HCT116 (cell line): ENCODE measurements at regions not wholly inside any gene's neighbourhood (a gene's known extent, or its start where the extent isn't known, plus 50 kb on each side); places are given as distances from the start of the nearest gene placed in this dataset.

Experiments
- ATAC-seq: fragments of 200-7000 bp; cut with Tn5 transposase; 2 replicates; pipeline ENCODE4 v1.9.1; 2020; ENCODE audit warnings: mild to moderate bottlenecking, moderate library complexity
- BruUV-seq: library from RNA; stranded (reverse); fragments of 400-500 nt; replicated peaks from 2 replicates; lab custom pipeline; 2021; lab: Mats Ljungman, UMichigan
- CTCF ChIA-PET: fragments of 300-600 bp; sonication (Branson Sonifier 250); formaldehyde crosslinking; loops from one replicate; lab custom pipeline; 2021; ENCODE audit warnings: antibody characterized with exemption; lab: Charles Lee
- POLR2A ChIA-PET: fragments of 300-600, 350-600 bp; sonication (Branson Sonifier 250); formaldehyde crosslinking; loops from one replicate; lab custom pipeline; 2021; ENCODE audit warnings: antibody characterized with exemption; lab: Charles Lee
- RAD21 ChIA-PET, 2 experiments: fragments of 300-600 bp; sonication (Branson Sonifier 250); formaldehyde crosslinking; loops; one replicate each; lab custom pipeline; 2023; ENCODE audit warnings: low total read pairs in 2 of 2; ENCODE audit not compliant: uncharacterized antibody in 2 of 2, unreplicated experiment in 2 of 2, low non-redundant PET in 1 of 2; lab: Charles Lee
- DNase-seq: peaks from one replicate; pipeline ENCODE4 v3.0.0-alpha.2; 2010; ENCODE audit warnings: low read depth, low spot score
- H2AFZ ChIP-seq: fragments of 200-600 bp; shearing (Covaris generic), sonication (generic); 2 replicates; pipeline ENCODE4 v1.6.1; 2017; ENCODE audit warnings: low read depth, mixed run types, mixed read lengths, antibody characterized with exemption, low read length; ENCODE audit not compliant: poor library complexity, severe bottlenecking
- H3K27ac ChIP-seq: 2 replicates; pipeline ENCODE4 v1.5.1; 2012; ENCODE audit warnings: low read depth, low read length
- H3K27me3 ChIP-seq: fragments of 200-600 bp; sonication (generic); 2 replicates; pipeline ENCODE4 v1.6.1; 2016; ENCODE audit warnings: mixed run types, low read length, mixed read lengths; ENCODE audit not compliant: insufficient read depth
- H3K36me3 ChIP-seq, 2 experiments: fragments of 200-500 bp in 1 of 2; fragments of 200-600 bp in 1 of 2; sonication (Bioruptor generic) in 1 of 2; sonication (generic) in 1 of 2; 2 replicates each; pipeline versions ENCODE4 v1.5.1 to v1.6.1; 2014 to 2016; ENCODE audit warnings: low read length in 2 of 2, inconsistent platforms in 1 of 2, mixed read lengths in 1 of 2, mixed run types in 1 of 2; ENCODE audit not compliant: insufficient read depth in 2 of 2, control insufficient read depth in 1 of 2
- H3K4me1 ChIP-seq, 2 experiments: fragments of 200-600 bp in 1 of 2; sonication (generic) in 1 of 2; 2 replicates each; pipeline versions ENCODE4 v1.5.1 to v1.6.1; 2012 to 2017; ENCODE audit warnings: low read length in 2 of 2, inconsistent platforms in 1 of 2, mild to moderate bottlenecking in 1 of 2, mixed read lengths in 1 of 2, mixed run types in 1 of 2, moderate library complexity in 1 of 2; ENCODE audit not compliant: insufficient read depth in 2 of 2, control insufficient read depth in 1 of 2
- H3K4me2 ChIP-seq: fragments of 200-600 bp; sonication (generic); 2 replicates; pipeline ENCODE4 v1.6.1; 2017; ENCODE audit warnings: mixed run types, low read length, mixed read lengths
- H3K4me3 ChIP-seq, 2 experiments: fragments of 200-600 bp in 1 of 2; sonication (generic) in 1 of 2; replicated peaks in 1 of 2; 2 replicates each; pipeline ENCODE4 v1.5.1; 2011 to 2016; ENCODE audit warnings: low read length in 2 of 2, control low read depth in 1 of 2, low read depth in 1 of 2, mild to moderate bottlenecking in 1 of 2, mixed read lengths in 1 of 2, mixed run types in 1 of 2
- H3K79me2 ChIP-seq: fragments of 200-600 bp; sonication (generic); 2 replicates; pipeline ENCODE4 v1.6.1; 2017; ENCODE audit warnings: mild to moderate bottlenecking, mixed run types, low read length, moderate library complexity, mixed read lengths; ENCODE audit not compliant: insufficient read depth
- H3K9ac ChIP-seq: fragments of 200-600 bp; sonication (generic); 2 replicates; pipeline ENCODE4 v1.6.1; 2016; ENCODE audit warnings: low read length, mixed read lengths
- H3K9me2 ChIP-seq: fragments of 200-600 bp; sonication (generic), shearing (Covaris generic); 2 replicates; pipeline ENCODE4 v1.6.1; 2017; ENCODE audit warnings: mixed run types, mild to moderate bottlenecking, moderate library complexity; ENCODE audit not compliant: insufficient read depth
- H3K9me3 ChIP-seq, 2 experiments: fragments of 200-500 bp in 1 of 2; fragments of 200-600 bp in 1 of 2; sonication (Bioruptor generic) in 1 of 2; sonication (generic) in 1 of 2; 2 replicates each; pipeline ENCODE4 v1.6.1; 2014 to 2017; ENCODE audit warnings: low read length in 2 of 2, mixed read lengths in 2 of 2, inconsistent platforms in 1 of 2, low read depth in 1 of 2, mild to moderate bottlenecking in 1 of 2, mixed run types in 1 of 2, moderate library complexity in 1 of 2; ENCODE audit not compliant: control insufficient read depth in 1 of 2, insufficient read depth in 1 of 2
- H4K20me1 ChIP-seq: fragments of 200-600 bp; sonication (generic), shearing (Covaris generic); 2 replicates; pipeline ENCODE4 v1.6.1; 2017; ENCODE audit warnings: mixed run types, mild to moderate bottlenecking, moderate library complexity; ENCODE audit not compliant: insufficient read depth
- CBX3 ChIP-seq: IDR thresholded peaks from 2 replicates; pipeline ENCODE4 v1.6.1; 2012; ENCODE audit warnings: low read depth
- CEBPB ChIP-seq: IDR thresholded peaks from 2 replicates; pipeline ENCODE4 v1.6.1; 2012; ENCODE audit warnings: low read depth
- ELF1 ChIP-seq: IDR thresholded peaks from 2 replicates; pipeline ENCODE4 v1.6.1; 2012; ENCODE audit warnings: low read depth, borderline replicate concordance
- EZH2 ChIP-seq: fragments of 200-600 bp; sonication (generic); IDR thresholded peaks from 2 replicates; pipeline ENCODE4 v1.6.1; 2017; ENCODE audit warnings: antibody characterized with exemption, mixed run types
- EZH2phosphoT487 ChIP-seq: fragments of 200-600 bp; IDR thresholded peaks from 2 replicates; pipeline ENCODE4 v1.6.1; 2018; ENCODE audit warnings: antibody characterized with exemption, borderline replicate concordance
- FOSL1 ChIP-seq: IDR thresholded peaks from 2 replicates; pipeline ENCODE4 v1.6.1; 2012; ENCODE audit warnings: low read depth
- JUND ChIP-seq: IDR thresholded peaks from 2 replicates; pipeline ENCODE4 v1.6.1; 2012
- POLR2A ChIP-seq: IDR thresholded peaks from 2 replicates; pipeline ENCODE4 v1.7.0; 2011; ENCODE audit warnings: borderline replicate concordance; ENCODE audit not compliant: insufficient read depth, insufficient read length; ENCODE audit errors: extremely low read depth
- POLR2AphosphoS5 ChIP-seq: IDR thresholded peaks from 2 replicates; pipeline ENCODE4 v1.6.1; 2011; ENCODE audit warnings: mild to moderate bottlenecking, low read depth, low read length, moderate library complexity
- RAD21 ChIP-seq: IDR thresholded peaks from 2 replicates; pipeline ENCODE4 v1.6.1; 2012; ENCODE audit warnings: low read depth, mild to moderate bottlenecking
- SIN3A ChIP-seq: IDR thresholded peaks from 2 replicates; pipeline ENCODE4 v1.6.1; 2012; ENCODE audit warnings: low read depth
- SP1 ChIP-seq: IDR thresholded peaks from 2 replicates; pipeline ENCODE4 v1.6.1; 2012; ENCODE audit warnings: low read depth
- SRF ChIP-seq: IDR thresholded peaks from 2 replicates; pipeline ENCODE4 v1.6.1; 2012; ENCODE audit warnings: low read depth
- TCF7L2 ChIP-seq: IDR thresholded peaks from 2 replicates; pipeline ENCODE4 v1.7.0; 2011; ENCODE audit warnings: borderline replicate concordance, inconsistent platforms; ENCODE audit not compliant: insufficient read depth, insufficient read length; ENCODE audit errors: extremely low read depth
- ZFX ChIP-seq: fragments of 450-650 bp; IDR thresholded peaks from 2 replicates; pipeline ENCODE4 v1.6.1; 2017
- ZNF274 ChIP-seq: fragments of 200-500 bp; sonication (Bioruptor generic); IDR thresholded peaks from 2 replicates; pipeline ENCODE4 v1.6.1; 2014; ENCODE audit warnings: mild to moderate bottlenecking, low read depth, low read length, inconsistent platforms
- intact Hi-C: fragments of 100-400 bp; cut with micrococcal nuclease; formaldehyde crosslinking; loops from 2 replicates; pipeline ENCODE4 v1.10.0; 2022
- TF ChIP-seq, protein P1 (sequence below): IDR thresholded peaks from 2 replicates; pipeline ENCODE4 v1.6.1; 2012
- TF ChIP-seq, protein P2 (sequence below): IDR thresholded peaks from 2 replicates; pipeline ENCODE4 v1.6.1; 2012
- TF ChIP-seq, protein P3 (sequence below): IDR thresholded peaks from 2 replicates; pipeline ENCODE4 v1.6.1; 2011; ENCODE audit warnings: mild to moderate bottlenecking, low read length, moderate library complexity; ENCODE audit not compliant: insufficient replicate concordance; ENCODE audit errors: extremely low read depth
- TF ChIP-seq, protein P4 (sequence below): IDR thresholded peaks from 2 replicates; pipeline ENCODE4 v1.6.1; 2012; ENCODE audit warnings: low read depth

DNA sequence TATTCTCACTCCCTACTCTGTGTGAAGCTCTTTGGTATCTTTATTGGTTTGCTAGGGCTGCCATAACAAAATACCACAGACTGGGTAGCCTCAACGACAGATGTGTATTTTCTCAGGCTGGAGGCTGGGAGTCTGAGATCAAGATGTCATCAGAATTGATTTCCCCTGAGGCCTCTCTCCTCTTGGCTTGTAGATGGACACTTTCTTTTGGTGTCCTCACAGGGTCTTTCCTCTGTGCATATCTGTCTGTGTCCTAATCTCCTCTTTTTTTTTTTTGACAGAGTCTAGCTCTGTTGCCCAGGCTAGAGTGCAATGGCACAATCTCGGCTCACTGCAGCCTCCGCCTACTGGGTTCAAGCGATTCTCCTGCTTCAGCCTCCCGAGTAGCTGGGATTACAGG lies 71.4 kb upstream of the KCNJ6 start:
- Histone ChIP-seq H2AFZ (no peak overlapping the region), H3K36me3 (no peaks in the 10 kb centered on the region), H3K4me2 (no peak overlapping the region), H3K9me3 (peaks cover 0 to 12% of the 10 kb centered on the region in 2 experiments; a peak in 1 of 4 replicates), H4K20me1 (no peaks in the 10 kb centered on the region), H3K9me2 (no peaks in the 10 kb centered on the region), H3K4me1 (no peaks in the 10 kb centered on the region), H3K9ac (no peak overlapping the region), H3K4me3 (no peak overlapping the region), H3K79me2 (no peaks in the 10 kb centered on the region), H3K27ac (no peak overlapping the region), H3K27me3 (no peaks in the 10 kb centered on the region)
- ChIA-PET CTCF (no interaction called here), RAD21 (no interaction called here), POLR2A (no interaction called here)
- ATAC-seq (no peak), DNase-seq (no peak)
- intact Hi-C loops: no loop called here
- TF ChIP-seq, protein P1, sequence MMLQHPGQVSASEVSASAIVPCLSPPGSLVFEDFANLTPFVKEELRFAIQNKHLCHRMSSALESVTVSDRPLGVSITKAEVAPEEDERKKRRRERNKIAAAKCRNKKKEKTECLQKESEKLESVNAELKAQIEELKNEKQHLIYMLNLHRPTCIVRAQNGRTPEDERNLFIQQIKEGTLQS: no peak
- no peak for TF ChIP-seq POLR2AphosphoS5
- TF ChIP-seq CEBPB: no peak
- TF ChIP-seq ZNF274: no peak
- TF ChIP-seq, protein P2, sequence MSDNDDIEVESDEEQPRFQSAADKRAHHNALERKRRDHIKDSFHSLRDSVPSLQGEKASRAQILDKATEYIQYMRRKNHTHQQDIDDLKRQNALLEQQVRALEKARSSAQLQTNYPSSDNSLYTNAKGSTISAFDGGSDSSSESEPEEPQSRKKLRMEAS: no peak
- TF ChIP-seq ELF1: no peak
- TF ChIP-seq EZH2phosphoT487: no peak
- TF ChIP-seq CBX3: no peak
- no peak for TF ChIP-seq JUND
- TF ChIP-seq EZH2: no peak
- no peak for TF ChIP-seq RAD21
- TF ChIP-seq ZFX: no peak
- no peak for TF ChIP-seq SP1
- TF ChIP-seq FOSL1: no peak
- no peak for TF ChIP-seq SIN3A
- TF ChIP-seq, protein P3, sequence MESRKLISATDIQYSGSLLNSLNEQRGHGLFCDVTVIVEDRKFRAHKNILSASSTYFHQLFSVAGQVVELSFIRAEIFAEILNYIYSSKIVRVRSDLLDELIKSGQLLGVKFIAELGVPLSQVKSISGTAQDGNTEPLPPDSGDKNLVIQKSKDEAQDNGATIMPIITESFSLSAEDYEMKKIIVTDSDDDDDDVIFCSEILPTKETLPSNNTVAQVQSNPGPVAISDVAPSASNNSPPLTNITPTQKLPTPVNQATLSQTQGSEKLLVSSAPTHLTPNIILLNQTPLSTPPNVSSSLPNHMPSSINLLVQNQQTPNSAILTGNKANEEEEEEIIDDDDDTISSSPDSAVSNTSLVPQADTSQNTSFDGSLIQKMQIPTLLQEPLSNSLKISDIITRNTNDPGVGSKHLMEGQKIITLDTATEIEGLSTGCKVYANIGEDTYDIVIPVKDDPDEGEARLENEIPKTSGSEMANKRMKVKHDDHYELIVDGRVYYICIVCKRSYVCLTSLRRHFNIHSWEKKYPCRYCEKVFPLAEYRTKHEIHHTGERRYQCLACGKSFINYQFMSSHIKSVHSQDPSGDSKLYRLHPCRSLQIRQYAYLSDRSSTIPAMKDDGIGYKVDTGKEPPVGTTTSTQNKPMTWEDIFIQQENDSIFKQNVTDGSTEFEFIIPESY: no peak
- TF ChIP-seq, protein P4, sequence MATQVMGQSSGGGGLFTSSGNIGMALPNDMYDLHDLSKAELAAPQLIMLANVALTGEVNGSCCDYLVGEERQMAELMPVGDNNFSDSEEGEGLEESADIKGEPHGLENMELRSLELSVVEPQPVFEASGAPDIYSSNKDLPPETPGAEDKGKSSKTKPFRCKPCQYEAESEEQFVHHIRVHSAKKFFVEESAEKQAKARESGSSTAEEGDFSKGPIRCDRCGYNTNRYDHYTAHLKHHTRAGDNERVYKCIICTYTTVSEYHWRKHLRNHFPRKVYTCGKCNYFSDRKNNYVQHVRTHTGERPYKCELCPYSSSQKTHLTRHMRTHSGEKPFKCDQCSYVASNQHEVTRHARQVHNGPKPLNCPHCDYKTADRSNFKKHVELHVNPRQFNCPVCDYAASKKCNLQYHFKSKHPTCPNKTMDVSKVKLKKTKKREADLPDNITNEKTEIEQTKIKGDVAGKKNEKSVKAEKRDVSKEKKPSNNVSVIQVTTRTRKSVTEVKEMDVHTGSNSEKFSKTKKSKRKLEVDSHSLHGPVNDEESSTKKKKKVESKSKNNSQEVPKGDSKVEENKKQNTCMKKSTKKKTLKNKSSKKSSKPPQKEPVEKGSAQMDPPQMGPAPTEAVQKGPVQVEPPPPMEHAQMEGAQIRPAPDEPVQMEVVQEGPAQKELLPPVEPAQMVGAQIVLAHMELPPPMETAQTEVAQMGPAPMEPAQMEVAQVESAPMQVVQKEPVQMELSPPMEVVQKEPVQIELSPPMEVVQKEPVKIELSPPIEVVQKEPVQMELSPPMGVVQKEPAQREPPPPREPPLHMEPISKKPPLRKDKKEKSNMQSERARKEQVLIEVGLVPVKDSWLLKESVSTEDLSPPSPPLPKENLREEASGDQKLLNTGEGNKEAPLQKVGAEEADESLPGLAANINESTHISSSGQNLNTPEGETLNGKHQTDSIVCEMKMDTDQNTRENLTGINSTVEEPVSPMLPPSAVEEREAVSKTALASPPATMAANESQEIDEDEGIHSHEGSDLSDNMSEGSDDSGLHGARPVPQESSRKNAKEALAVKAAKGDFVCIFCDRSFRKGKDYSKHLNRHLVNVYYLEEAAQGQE: no peak
- no peak for TF ChIP-seq TCF7L2
- TF ChIP-seq POLR2A: no peak
- TF ChIP-seq SRF: no peak
- BruUV-seq: no TSS peak
